ENCODE measurements at regions not wholly inside any gene's neighbourhood (a gene's known extent, or its start where the extent isn't known, plus 50 kb on each side); places are given as distances from the start of the nearest gene placed in this dataset.

DNA sequence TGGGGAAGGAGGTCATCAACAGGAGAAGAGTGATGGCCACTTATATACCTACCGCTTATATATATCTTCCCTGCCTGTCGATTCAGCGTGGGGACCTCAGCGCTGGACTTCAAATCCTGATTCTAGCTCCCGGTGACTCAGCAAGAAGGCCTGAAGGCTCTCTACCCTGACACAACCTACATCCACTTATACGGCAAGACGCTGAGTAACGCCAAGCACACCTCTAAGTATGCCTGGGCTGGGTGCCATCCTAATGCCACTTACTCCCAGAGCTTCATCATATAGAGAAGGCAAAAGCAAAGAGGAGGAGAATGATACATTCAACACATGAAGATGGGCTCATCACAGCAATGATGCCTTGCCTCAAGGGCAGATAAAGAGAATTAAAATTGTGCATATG lies 198.3 kb downstream of the CHIC2 start:
- CTCF ChIA-PET = no interaction called here
- ATAC-seq = no peak
- no TSS peak for BruUV-seq (replicated peaks)
- Histone ChIP-seq H3K4me1 (ENCODE audit: control insufficient read depth in 1 of 2, insufficient read depth in 2 of 2, low read length in 2 of 2) (no peaks in the 10 kb centered on the region), H3K27me3 (ENCODE audit: insufficient read depth, low read length) (0 out of 2 replicates have a peak, but pooled peaks cover 8% of the 10 kb centered on the region), H4K20me1 (ENCODE audit: insufficient read depth) (no peaks in the 10 kb centered on the region), H3K9ac (ENCODE audit: low read length) (no peak overlapping the region), H2AFZ (ENCODE audit: low read depth, low read length, poor library complexity, severe bottlenecking) (no peak overlapping the region), H3K79me2 (ENCODE audit: insufficient read depth, low read length) (no peaks in the 10 kb centered on the region), H3K27ac (ENCODE audit: low read depth, low read length) (no peak overlapping the region), H3K9me2 (ENCODE audit: insufficient read depth) (no peaks in the 10 kb centered on the region), H3K4me2 (ENCODE audit: low read length) (no peak overlapping the region), H3K4me3 (replicated peaks in 1 of 2; ENCODE audit: low read depth in 1 of 2, low read length in 2 of 2) (no peak overlapping the region), H3K36me3 (ENCODE audit: control insufficient read depth in 1 of 2, insufficient read depth in 2 of 2, low read length in 2 of 2) (no peaks in the 10 kb centered on the region), H3K9me3 (ENCODE audit: control insufficient read depth in 1 of 2, insufficient read depth in 1 of 2, low read depth in 1 of 2, low read length in 2 of 2) (no peaks in the 10 kb centered on the region)
- DNase-seq (ENCODE audit: low read depth, low spot score) = no peak
- intact Hi-C loops (cut with micrococcal nuclease) = no loop called here
- RAD21 ChIA-PET (ENCODE audit: low non-redundant PET in 1 of 2, low total read pairs in 2 of 2, uncharacterized antibody in 2 of 2, unreplicated experiment in 2 of 2) = no interaction called here
- no peak for TF ChIP-seq ZFX (IDR thresholded peaks at IDR 0.05)
- TF ChIP-seq, protein P1, sequence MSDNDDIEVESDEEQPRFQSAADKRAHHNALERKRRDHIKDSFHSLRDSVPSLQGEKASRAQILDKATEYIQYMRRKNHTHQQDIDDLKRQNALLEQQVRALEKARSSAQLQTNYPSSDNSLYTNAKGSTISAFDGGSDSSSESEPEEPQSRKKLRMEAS (IDR thresholded peaks at IDR 0.05) = no peak
- no peak for TF ChIP-seq POLR2A (IDR thresholded peaks at IDR 0.05; ENCODE audit: borderline replicate concordance, extremely low read depth, insufficient read depth, insufficient read length)
- TF ChIP-seq, protein P2, sequence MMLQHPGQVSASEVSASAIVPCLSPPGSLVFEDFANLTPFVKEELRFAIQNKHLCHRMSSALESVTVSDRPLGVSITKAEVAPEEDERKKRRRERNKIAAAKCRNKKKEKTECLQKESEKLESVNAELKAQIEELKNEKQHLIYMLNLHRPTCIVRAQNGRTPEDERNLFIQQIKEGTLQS (IDR thresholded peaks at IDR 0.05) = no peak
- no peak for TF ChIP-seq CEBPB (IDR thresholded peaks at IDR 0.05; ENCODE audit: low read depth)
- no peak for TF ChIP-seq ZNF274 (IDR thresholded peaks at IDR 0.05; ENCODE audit: low read depth, low read length)
- TF ChIP-seq RAD21 (IDR thresholded peaks at IDR 0.05; ENCODE audit: low read depth) = no peak
- TF ChIP-seq TCF7L2 (IDR thresholded peaks at IDR 0.05; ENCODE audit: borderline replicate concordance, extremely low read depth, insufficient read depth, insufficient read length) = no peak
- no peak for TF ChIP-seq EZH2 (IDR thresholded peaks at IDR 0.05)
- TF ChIP-seq FOSL1 (IDR thresholded peaks at IDR 0.05; ENCODE audit: low read depth) = no peak
- TF ChIP-seq SRF (IDR thresholded peaks at IDR 0.05; ENCODE audit: low read depth) = no peak
- TF ChIP-seq CBX3 (IDR thresholded peaks at IDR 0.05; ENCODE audit: low read depth) = no peak
- TF ChIP-seq, protein P3, sequence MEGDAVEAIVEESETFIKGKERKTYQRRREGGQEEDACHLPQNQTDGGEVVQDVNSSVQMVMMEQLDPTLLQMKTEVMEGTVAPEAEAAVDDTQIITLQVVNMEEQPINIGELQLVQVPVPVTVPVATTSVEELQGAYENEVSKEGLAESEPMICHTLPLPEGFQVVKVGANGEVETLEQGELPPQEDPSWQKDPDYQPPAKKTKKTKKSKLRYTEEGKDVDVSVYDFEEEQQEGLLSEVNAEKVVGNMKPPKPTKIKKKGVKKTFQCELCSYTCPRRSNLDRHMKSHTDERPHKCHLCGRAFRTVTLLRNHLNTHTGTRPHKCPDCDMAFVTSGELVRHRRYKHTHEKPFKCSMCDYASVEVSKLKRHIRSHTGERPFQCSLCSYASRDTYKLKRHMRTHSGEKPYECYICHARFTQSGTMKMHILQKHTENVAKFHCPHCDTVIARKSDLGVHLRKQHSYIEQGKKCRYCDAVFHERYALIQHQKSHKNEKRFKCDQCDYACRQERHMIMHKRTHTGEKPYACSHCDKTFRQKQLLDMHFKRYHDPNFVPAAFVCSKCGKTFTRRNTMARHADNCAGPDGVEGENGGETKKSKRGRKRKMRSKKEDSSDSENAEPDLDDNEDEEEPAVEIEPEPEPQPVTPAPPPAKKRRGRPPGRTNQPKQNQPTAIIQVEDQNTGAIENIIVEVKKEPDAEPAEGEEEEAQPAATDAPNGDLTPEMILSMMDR (IDR thresholded peaks at IDR 0.05 in 2 of 3, conservative IDR thresholded peaks at IDR 0.05 in 1 of 3; ENCODE audit: borderline replicate concordance in 1 of 3, insufficient read depth in 1 of 3, low read depth in 2 of 3, low read length in 2 of 3) = no peak
- POLR2A ChIA-PET = no interaction called here

Measured in HCT116 (cell line).